ENCODE measurements at regions not wholly inside any gene's neighbourhood (a gene's known extent, or its start where the extent isn't known, plus 50 kb on each side); places are given as distances from the start of the nearest gene placed in this dataset.
"Not testable (repeated sequence)": the region's sequence is repeated elsewhere in the genome, so short reads cannot be mapped to it uniquely, and the experiment has no call there.

GRCh38 chr4:122973465-122973864 is 51.1 kb upstream of the NUDT6 start:
- DNase-seq (ENCODE audit: low read depth): no peak

GRCh38 chr4:122976111-122976510 is 53.7 kb upstream of the NUDT6 start:
- no peak for DNase-seq (ENCODE audit: low read depth)

- no peak for DNase-seq (ENCODE audit: low read depth)
Observed at GRCh38 chr4:122977103-122977502, 54.7 kb upstream of the NUDT6 start.

GRCh38 chr4:122978109-122978508 is 55.7 kb upstream of the NUDT6 start:
- DNase-seq (ENCODE audit: low read depth): no peak

- DNase-seq (ENCODE audit: low read depth): no peak
Observed at GRCh38 chr4:122978789-122979188, 56.4 kb upstream of the NUDT6 start.

GRCh38 chr4:122980860-122981259 is 58.5 kb upstream of the NUDT6 start:
- DNase-seq (ENCODE audit: low read depth): no peak

- no peak for DNase-seq (ENCODE audit: low read depth)
Observed at GRCh38 chr4:122988696-122989095, 66.3 kb upstream of the NUDT6 start.

- DNase-seq (ENCODE audit: low read depth): no peak
Observed at GRCh38 chr4:122990891-122991290, 68.5 kb upstream of the NUDT6 start.

GRCh38 chr4:122992057-122992456 is 69.7 kb upstream of the NUDT6 start:
- no peak for DNase-seq (ENCODE audit: low read depth)

GRCh38 chr4:122992641-122993040 is 70.2 kb upstream of the NUDT6 start:
- DNase-seq (ENCODE audit: low read depth): no peak

GRCh38 chr4:122996350-122996749 is 74.0 kb upstream of the NUDT6 start:
- no peak for DNase-seq (ENCODE audit: low read depth)

GRCh38 chr4:122997463-122998101 is 75.2 kb upstream of the NUDT6 start:
- DNase-seq (ENCODE audit: low read depth): no peak

- not testable (repeated sequence) for DNase-seq (ENCODE audit: low read depth)
Observed at GRCh38 chr4:123004079-123004478, 81.7 kb upstream of the NUDT6 start.

- not testable (repeated sequence) for DNase-seq (ENCODE audit: low read depth)
Observed at GRCh38 chr4:123005126-123005525, 82.7 kb upstream of the NUDT6 start.

GRCh38 chr4:123007679-123008078 is 85.3 kb upstream of the NUDT6 start:
- DNase-seq (ENCODE audit: low read depth): no peak

- not testable (repeated sequence) for DNase-seq (ENCODE audit: low read depth)
Observed at GRCh38 chr4:123012416-123012815, 90.0 kb upstream of the NUDT6 start.

GRCh38 chr4:123014038-123014437 is 91.6 kb upstream of the NUDT6 start:
- DNase-seq (ENCODE audit: low read depth): no peak

GRCh38 chr4:123017078-123017477 is 94.7 kb upstream of the NUDT6 start:
- no peak for DNase-seq (ENCODE audit: low read depth)

- DNase-seq (ENCODE audit: low read depth): peak; percentile 30
Observed at GRCh38 chr4:123017636-123018395, 95.4 kb upstream of the NUDT6 start.

GRCh38 chr4:123018396-123018775 is 96.0 kb upstream of the NUDT6 start:
- no peak for DNase-seq (ENCODE audit: low read depth)

GRCh38 chr4:123020285-123020684 is 97.9 kb upstream of the NUDT6 start:
- no peak for DNase-seq (ENCODE audit: low read depth)

- DNase-seq (ENCODE audit: low read depth): no peak
Observed at GRCh38 chr4:123023647-123024046, 101.2 kb upstream of the NUDT6 start.

GRCh38 chr4:123024710-123025109 is 102.3 kb upstream of the NUDT6 start:
- no peak for DNase-seq (ENCODE audit: low read depth)
